ENCODE measurements at regions not wholly inside any gene's neighbourhood (a gene's known extent, or its start where the extent isn't known, plus 50 kb on each side); places are given as distances from the start of the nearest gene placed in this dataset.
"Not testable (repeated sequence)": the region's sequence is repeated elsewhere in the genome, so short reads cannot be mapped to it uniquely, and the experiment has no call there.

GRCh38 chr1:191714845-191715244 lies 443.4 kb upstream of the RGS18 start:
- no peak for DNase-seq (ENCODE audit: low read depth)

- DNase-seq (ENCODE audit: low read depth) = peak; percentile 8
Observed at GRCh38 chr1:191729742-191730141, 428.5 kb upstream of the RGS18 start.

- DNase-seq (ENCODE audit: low read depth) = not testable (repeated sequence)
Observed at GRCh38 chr1:191731608-191732302, 426.5 kb upstream of the RGS18 start.

GRCh38 chr1:191734321-191734720 lies 423.9 kb upstream of the RGS18 start:
- DNase-seq (ENCODE audit: low read depth) = no peak

- DNase-seq (ENCODE audit: low read depth) = no peak
Observed at GRCh38 chr1:191739544-191739943, 418.7 kb upstream of the RGS18 start.

GRCh38 chr1:191752342-191752741 lies 405.9 kb upstream of the RGS18 start:
- DNase-seq (ENCODE audit: low read depth) = peak; percentile 6

GRCh38 chr1:191760016-191760415 lies 398.2 kb upstream of the RGS18 start:
- no peak for DNase-seq (ENCODE audit: low read depth)

GRCh38 chr1:191788551-191788950 lies 369.7 kb upstream of the RGS18 start:
- DNase-seq (ENCODE audit: low read depth) = no peak

- DNase-seq (ENCODE audit: low read depth) = no peak
Observed at GRCh38 chr1:191798178-191798577, 360.1 kb upstream of the RGS18 start.

GRCh38 chr1:191804311-191804710 lies 354.0 kb upstream of the RGS18 start:
- peak; percentile 7 for DNase-seq (ENCODE audit: low read depth)

GRCh38 chr1:191813593-191813992 lies 344.7 kb upstream of the RGS18 start:
- DNase-seq (ENCODE audit: low read depth) = not testable (repeated sequence)

GRCh38 chr1:191818198-191818597 lies 340.1 kb upstream of the RGS18 start:
- DNase-seq (ENCODE audit: low read depth) = no peak

- DNase-seq (ENCODE audit: low read depth) = peak; percentile 6
Observed at GRCh38 chr1:191831572-191831971, 326.7 kb upstream of the RGS18 start.

GRCh38 chr1:191839891-191840290 lies 318.4 kb upstream of the RGS18 start:
- DNase-seq (ENCODE audit: low read depth) = peak; percentile 10

- no peak for DNase-seq (ENCODE audit: low read depth)
Observed at GRCh38 chr1:191851799-191852595, 306.3 kb upstream of the RGS18 start.

GRCh38 chr1:191852907-191853306 lies 305.4 kb upstream of the RGS18 start:
- no peak for DNase-seq (ENCODE audit: low read depth)

- no peak for DNase-seq (ENCODE audit: low read depth)
Observed at GRCh38 chr1:191857600-191857999, 300.7 kb upstream of the RGS18 start.

- DNase-seq (ENCODE audit: low read depth) = no peak
Observed at GRCh38 chr1:191865479-191865878, 292.8 kb upstream of the RGS18 start.

- DNase-seq (ENCODE audit: low read depth) = no peak
Observed at GRCh38 chr1:191866155-191866554, 292.1 kb upstream of the RGS18 start.

GRCh38 chr1:191869790-191870312 lies 288.4 kb upstream of the RGS18 start:
- no peak for DNase-seq (ENCODE audit: low read depth)

GRCh38 chr1:191870490-191870889 lies 287.8 kb upstream of the RGS18 start:
- no peak for DNase-seq (ENCODE audit: low read depth)

GRCh38 chr1:191875994-191876393 lies 282.3 kb upstream of the RGS18 start:
- DNase-seq (ENCODE audit: low read depth) = no peak
